ENCODE measurements at regions not wholly inside any gene's neighbourhood (a gene's known extent, or its start where the extent isn't known, plus 50 kb on each side); places are given as distances from the start of the nearest gene placed in this dataset.

DNA sequence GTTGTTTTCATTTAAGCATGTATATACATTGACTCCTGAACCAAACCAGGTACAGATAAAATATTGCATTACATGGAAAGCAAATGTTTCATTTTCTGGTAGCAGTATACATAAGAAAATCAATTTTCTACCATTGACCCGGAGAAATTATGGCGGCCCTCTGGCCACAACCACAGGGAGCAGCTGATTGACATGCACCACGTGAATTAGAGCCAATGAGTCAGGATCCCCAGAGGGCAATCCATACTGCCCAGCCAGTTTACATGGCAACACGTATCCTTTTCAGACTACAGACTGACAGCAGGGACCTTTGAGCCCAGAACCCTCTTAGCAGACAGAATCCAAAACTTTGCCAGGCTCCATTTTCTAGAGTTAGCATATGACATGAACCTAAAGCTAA is 272.2 kb upstream of the NEBL start:
- TF ChIP-seq POLR2AphosphoS5 (IDR thresholded peaks at IDR 0.05) (no peak), RAD21 (conservative IDR thresholded peaks at IDR 0.05) (no peak), MXI1 (conservative IDR thresholded peaks at IDR 0.05; ENCODE audit: poor library complexity, severe bottlenecking) (no peak), EP300 (conservative IDR thresholded peaks at IDR 0.05; ENCODE audit: poor library complexity, severe bottlenecking) (no peak), EZH2 (IDR thresholded peaks at IDR 0.05; ENCODE audit: borderline replicate concordance, insufficient read depth, low read length, poor library complexity, severe bottlenecking) (no peak), TAF1 (IDR thresholded peaks at IDR 0.05; ENCODE audit: low read depth) (no peak), SMC3 (conservative IDR thresholded peaks at IDR 0.05; ENCODE audit: poor library complexity) (no peak)
- TF ChIP-seq, protein P1, sequence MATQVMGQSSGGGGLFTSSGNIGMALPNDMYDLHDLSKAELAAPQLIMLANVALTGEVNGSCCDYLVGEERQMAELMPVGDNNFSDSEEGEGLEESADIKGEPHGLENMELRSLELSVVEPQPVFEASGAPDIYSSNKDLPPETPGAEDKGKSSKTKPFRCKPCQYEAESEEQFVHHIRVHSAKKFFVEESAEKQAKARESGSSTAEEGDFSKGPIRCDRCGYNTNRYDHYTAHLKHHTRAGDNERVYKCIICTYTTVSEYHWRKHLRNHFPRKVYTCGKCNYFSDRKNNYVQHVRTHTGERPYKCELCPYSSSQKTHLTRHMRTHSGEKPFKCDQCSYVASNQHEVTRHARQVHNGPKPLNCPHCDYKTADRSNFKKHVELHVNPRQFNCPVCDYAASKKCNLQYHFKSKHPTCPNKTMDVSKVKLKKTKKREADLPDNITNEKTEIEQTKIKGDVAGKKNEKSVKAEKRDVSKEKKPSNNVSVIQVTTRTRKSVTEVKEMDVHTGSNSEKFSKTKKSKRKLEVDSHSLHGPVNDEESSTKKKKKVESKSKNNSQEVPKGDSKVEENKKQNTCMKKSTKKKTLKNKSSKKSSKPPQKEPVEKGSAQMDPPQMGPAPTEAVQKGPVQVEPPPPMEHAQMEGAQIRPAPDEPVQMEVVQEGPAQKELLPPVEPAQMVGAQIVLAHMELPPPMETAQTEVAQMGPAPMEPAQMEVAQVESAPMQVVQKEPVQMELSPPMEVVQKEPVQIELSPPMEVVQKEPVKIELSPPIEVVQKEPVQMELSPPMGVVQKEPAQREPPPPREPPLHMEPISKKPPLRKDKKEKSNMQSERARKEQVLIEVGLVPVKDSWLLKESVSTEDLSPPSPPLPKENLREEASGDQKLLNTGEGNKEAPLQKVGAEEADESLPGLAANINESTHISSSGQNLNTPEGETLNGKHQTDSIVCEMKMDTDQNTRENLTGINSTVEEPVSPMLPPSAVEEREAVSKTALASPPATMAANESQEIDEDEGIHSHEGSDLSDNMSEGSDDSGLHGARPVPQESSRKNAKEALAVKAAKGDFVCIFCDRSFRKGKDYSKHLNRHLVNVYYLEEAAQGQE (IDR thresholded peaks at IDR 0.05; ENCODE audit: borderline replicate concordance): no peak
- TF ChIP-seq, protein P2, sequence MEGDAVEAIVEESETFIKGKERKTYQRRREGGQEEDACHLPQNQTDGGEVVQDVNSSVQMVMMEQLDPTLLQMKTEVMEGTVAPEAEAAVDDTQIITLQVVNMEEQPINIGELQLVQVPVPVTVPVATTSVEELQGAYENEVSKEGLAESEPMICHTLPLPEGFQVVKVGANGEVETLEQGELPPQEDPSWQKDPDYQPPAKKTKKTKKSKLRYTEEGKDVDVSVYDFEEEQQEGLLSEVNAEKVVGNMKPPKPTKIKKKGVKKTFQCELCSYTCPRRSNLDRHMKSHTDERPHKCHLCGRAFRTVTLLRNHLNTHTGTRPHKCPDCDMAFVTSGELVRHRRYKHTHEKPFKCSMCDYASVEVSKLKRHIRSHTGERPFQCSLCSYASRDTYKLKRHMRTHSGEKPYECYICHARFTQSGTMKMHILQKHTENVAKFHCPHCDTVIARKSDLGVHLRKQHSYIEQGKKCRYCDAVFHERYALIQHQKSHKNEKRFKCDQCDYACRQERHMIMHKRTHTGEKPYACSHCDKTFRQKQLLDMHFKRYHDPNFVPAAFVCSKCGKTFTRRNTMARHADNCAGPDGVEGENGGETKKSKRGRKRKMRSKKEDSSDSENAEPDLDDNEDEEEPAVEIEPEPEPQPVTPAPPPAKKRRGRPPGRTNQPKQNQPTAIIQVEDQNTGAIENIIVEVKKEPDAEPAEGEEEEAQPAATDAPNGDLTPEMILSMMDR (IDR thresholded peaks at IDR 0.05; ENCODE audit: poor library complexity, severe bottlenecking): no peak
- Histone ChIP-seq H3K4me3 (ENCODE audit: low read length) (no peak overlapping the region), H3K79me2 (replicated peaks; ENCODE audit: insufficient read depth, low read length) (no peaks in the 10 kb centered on the region), H3K27ac (ENCODE audit: low read length) (no peak overlapping the region), H3K36me3 (ENCODE audit: insufficient read depth, low read length) (peaks cover 3% of the 10 kb centered on the region), H3K27me3 (ENCODE audit: insufficient read depth, low read depth, low read length) (no peaks in the 10 kb centered on the region), H4K20me1 (ENCODE audit: insufficient read depth) (no peaks in the 10 kb centered on the region), H3F3A (ENCODE audit: insufficient read depth, low read length, poor library complexity, severe bottlenecking) (no peaks in the 10 kb centered on the region), H2AFZ (ENCODE audit: low read depth, low read length) (no peak overlapping the region), H3K9me2 (ENCODE audit: insufficient read depth, low read length) (no peaks in the 10 kb centered on the region), H3K9me3 (ENCODE audit: low read length) (no peaks in the 10 kb centered on the region), H3K4me2 (ENCODE audit: low read length) (no peak overlapping the region), H3K9ac (ENCODE audit: low read length) (no peak overlapping the region)

DNA sequence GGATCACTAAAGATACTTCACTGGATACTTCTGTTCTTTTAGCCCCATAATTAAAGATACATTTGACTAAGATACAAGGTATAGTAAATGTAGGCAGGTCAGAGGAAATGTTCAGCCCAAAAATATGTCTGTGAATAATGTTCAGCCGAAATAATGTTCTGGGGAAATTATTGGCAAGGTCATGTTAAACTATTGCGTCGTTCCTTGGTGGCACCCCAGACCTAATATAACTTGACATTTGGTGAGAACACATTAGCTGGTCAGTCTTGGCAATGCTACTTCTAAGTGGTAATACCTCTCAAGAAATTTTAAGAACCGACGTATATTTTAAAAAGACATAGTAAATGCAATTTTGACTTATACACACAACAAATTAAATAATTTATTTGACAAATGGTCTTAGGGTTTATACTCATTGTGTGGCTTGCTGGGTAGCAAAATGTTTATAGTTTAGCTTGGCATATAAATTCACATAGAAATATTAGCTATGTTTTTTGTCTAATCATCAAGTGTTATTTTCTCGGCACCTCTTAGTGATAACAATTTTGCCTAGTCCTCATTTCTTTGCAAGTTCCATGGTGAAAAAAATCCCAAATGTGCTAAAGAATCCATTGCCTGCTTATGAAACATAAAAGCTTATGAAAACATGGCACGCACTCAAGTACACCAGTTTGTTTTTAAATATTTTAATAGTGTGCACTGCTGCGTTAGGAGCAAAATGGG is 270.3 kb upstream of the NEBL start:
- H3K36me3 ChIP-seq (ENCODE audit: insufficient read depth, low read length): peaks cover 3% of the 10 kb centered on the region
- peaks cover 2% of the 10 kb centered on the region for H3K79me2 ChIP-seq (replicated peaks; ENCODE audit: insufficient read depth, low read length)
- H3K27ac ChIP-seq (ENCODE audit: low read length): no peak overlapping the region
- H4K20me1 ChIP-seq (ENCODE audit: insufficient read depth): no peaks in the 10 kb centered on the region
- TF ChIP-seq, protein P1 (IDR thresholded peaks at IDR 0.05; ENCODE audit: borderline replicate concordance): no peak
- no peak for TF ChIP-seq RAD21 (conservative IDR thresholded peaks at IDR 0.05)
- TF ChIP-seq SMC3 (conservative IDR thresholded peaks at IDR 0.05; ENCODE audit: poor library complexity): no peak
- no peak for TF ChIP-seq EZH2 (IDR thresholded peaks at IDR 0.05; ENCODE audit: borderline replicate concordance, insufficient read depth, low read length, poor library complexity, severe bottlenecking)
- H2AFZ ChIP-seq (ENCODE audit: low read depth, low read length): no peak overlapping the region
- H3K9me2 ChIP-seq (ENCODE audit: insufficient read depth, low read length): no peaks in the 10 kb centered on the region
- H3K4me3 ChIP-seq (ENCODE audit: low read length): no peak overlapping the region
- H3K4me2 ChIP-seq (ENCODE audit: low read length): no peak overlapping the region
- H3K9me3 ChIP-seq (ENCODE audit: low read length): no peaks in the 10 kb centered on the region
- H3K9ac ChIP-seq (ENCODE audit: low read length): no peak overlapping the region
- no peaks in the 10 kb centered on the region for H3F3A ChIP-seq (ENCODE audit: insufficient read depth, low read length, poor library complexity, severe bottlenecking)
- no peaks in the 10 kb centered on the region for H3K27me3 ChIP-seq (ENCODE audit: insufficient read depth, low read depth, low read length)
